A673 (cell line): ENCODE measurements at regions not wholly inside any gene's neighbourhood (a gene's known extent, or its start where the extent isn't known, plus 50 kb on each side); places are given as distances from the start of the nearest gene placed in this dataset.

ENCODE experiments used
- BruUV-seq: library from RNA; stranded (reverse); fragments of 400-500 nt; replicated peaks from 2 replicates; lab custom pipeline; 2021; lab: Mats Ljungman, UMichigan
- CTCF ChIA-PET: fragments of 300-600 bp; sonication (Branson Sonifier 250); formaldehyde crosslinking; loops from one replicate; lab custom pipeline; 2022; ENCODE audit warnings: antibody characterized with exemption; lab: Charles Lee
- POLR2A ChIA-PET: fragments of 300-600 bp; sonication (Branson Sonifier 250); formaldehyde crosslinking; loops from one replicate; lab custom pipeline; 2022; ENCODE audit warnings: antibody characterized with exemption; ENCODE audit not compliant: low non-redundant PET; lab: Charles Lee
- DNase-seq: peaks from one replicate; pipeline ENCODE4 v3.0.0-alpha.2; 2015; ENCODE audit warnings: low spot score
- H3K27ac ChIP-seq: fragments of 200-600 bp; sonication (generic); 2 replicates; pipeline ENCODE4 v1.5.1; 2016; ENCODE audit warnings: mixed run types, low read depth, mild to moderate bottlenecking, mixed read lengths, antibody characterized with exemption, low read length; ENCODE audit not compliant: poor library complexity, severe bottlenecking
- H3K27me3 ChIP-seq: fragments of 200-600 bp; sonication (generic); replicated peaks from 2 replicates; pipeline ENCODE4 v1.6.1; 2017; ENCODE audit warnings: mixed run types, low read depth, mild to moderate bottlenecking, mixed read lengths, antibody characterized with exemption, low read length; ENCODE audit not compliant: insufficient read depth, poor library complexity
- H3K36me3 ChIP-seq: fragments of 200-600 bp; sonication (generic); 2 replicates; pipeline ENCODE4 v1.6.1; 2016; ENCODE audit warnings: mixed run types, mild to moderate bottlenecking, mixed read lengths, antibody characterized with exemption, low read length; ENCODE audit not compliant: insufficient read depth, poor library complexity, severe bottlenecking
- H3K4me1 ChIP-seq: fragments of 200-600 bp; sonication (generic); 2 replicates; pipeline ENCODE4 v1.6.1; 2017; ENCODE audit warnings: mixed run types, mild to moderate bottlenecking, mixed read lengths, antibody characterized with exemption, low read length; ENCODE audit not compliant: insufficient read depth, poor library complexity, severe bottlenecking
- H3K4me3 ChIP-seq: fragments of 200-600 bp; sonication (generic); 2 replicates; pipeline ENCODE4 v1.5.1; 2016; ENCODE audit warnings: low read depth, mixed run types, mild to moderate bottlenecking, mixed read lengths, low read length; ENCODE audit not compliant: poor library complexity, severe bottlenecking
- H3K9me3 ChIP-seq: fragments of 200-600 bp; sonication (generic); 2 replicates; pipeline ENCODE4 v1.6.1; 2016; ENCODE audit warnings: mixed run types, low read depth, mild to moderate bottlenecking, mixed read lengths, antibody characterized with exemption, low read length; ENCODE audit not compliant: poor library complexity, severe bottlenecking
- EZH2 ChIP-seq: fragments of 200-600 bp; sonication (generic); IDR thresholded peaks from 2 replicates; pipeline ENCODE4 v1.6.1; 2017; ENCODE audit warnings: borderline replicate concordance, low read depth, mild to moderate bottlenecking, mixed read lengths, antibody characterized with exemption, low read length; ENCODE audit not compliant: poor library complexity, severe bottlenecking
- intact Hi-C: fragments of 100-400 bp; cut with micrococcal nuclease; formaldehyde crosslinking; loops from one replicate; pipeline ENCODE4 v1.10.0; 2022; ENCODE audit not compliant: unreplicated experiment
- TF ChIP-seq, protein P1 (sequence below): fragments of 300-800, 200-600 bp; sonication (generic); conservative IDR thresholded peaks from 2 replicates; pipeline ENCODE4 v1.5.1; 2017; ENCODE audit warnings: low read depth, mild to moderate bottlenecking, antibody characterized with exemption, low read length, moderate library complexity, mixed read lengths

GRCh38 chr9:107685901-107686300, 196.3 kb upstream of the KLF4 start:
- intact Hi-C loops: no loop called here
- Histone ChIP-seq H3K9me3 (no peaks in the 10 kb centered on the region), H3K27ac (no peak overlapping the region), H3K4me3 (no peak overlapping the region), H3K27me3 (no peaks in the 10 kb centered on the region), H3K36me3 (no peaks in the 10 kb centered on the region), H3K4me1 (no peaks in the 10 kb centered on the region)
- ChIA-PET POLR2A (no interaction called here), CTCF (no interaction called here)
- BruUV-seq: no TSS peak
- DNase-seq: no peak
- no peak for TF ChIP-seq EZH2
- TF ChIP-seq, protein P1, sequence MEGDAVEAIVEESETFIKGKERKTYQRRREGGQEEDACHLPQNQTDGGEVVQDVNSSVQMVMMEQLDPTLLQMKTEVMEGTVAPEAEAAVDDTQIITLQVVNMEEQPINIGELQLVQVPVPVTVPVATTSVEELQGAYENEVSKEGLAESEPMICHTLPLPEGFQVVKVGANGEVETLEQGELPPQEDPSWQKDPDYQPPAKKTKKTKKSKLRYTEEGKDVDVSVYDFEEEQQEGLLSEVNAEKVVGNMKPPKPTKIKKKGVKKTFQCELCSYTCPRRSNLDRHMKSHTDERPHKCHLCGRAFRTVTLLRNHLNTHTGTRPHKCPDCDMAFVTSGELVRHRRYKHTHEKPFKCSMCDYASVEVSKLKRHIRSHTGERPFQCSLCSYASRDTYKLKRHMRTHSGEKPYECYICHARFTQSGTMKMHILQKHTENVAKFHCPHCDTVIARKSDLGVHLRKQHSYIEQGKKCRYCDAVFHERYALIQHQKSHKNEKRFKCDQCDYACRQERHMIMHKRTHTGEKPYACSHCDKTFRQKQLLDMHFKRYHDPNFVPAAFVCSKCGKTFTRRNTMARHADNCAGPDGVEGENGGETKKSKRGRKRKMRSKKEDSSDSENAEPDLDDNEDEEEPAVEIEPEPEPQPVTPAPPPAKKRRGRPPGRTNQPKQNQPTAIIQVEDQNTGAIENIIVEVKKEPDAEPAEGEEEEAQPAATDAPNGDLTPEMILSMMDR: no peak

DNA sequence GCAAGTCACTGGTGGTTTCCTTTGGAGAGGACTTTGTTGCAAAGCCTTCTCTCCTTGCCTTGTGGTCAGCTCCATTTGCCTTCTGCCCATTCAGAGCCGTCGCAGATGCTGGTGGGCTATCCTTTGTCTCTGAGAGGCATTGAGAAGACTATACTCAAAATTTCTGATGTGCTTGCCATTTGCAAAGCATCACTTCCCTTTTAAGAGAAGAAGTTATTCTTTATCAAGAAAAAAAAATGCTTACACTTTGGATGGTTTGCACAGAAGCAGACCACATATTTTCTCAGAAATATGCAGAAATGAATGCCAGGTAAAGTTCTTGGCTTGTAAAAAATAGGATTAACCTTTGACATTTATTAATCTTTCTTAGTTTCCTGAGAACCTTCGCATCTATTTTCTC, 195.8 kb upstream of the KLF4 start:
- TF ChIP-seq EZH2: no peak
- CTCF ChIA-PET: no interaction called here

GRCh38 chr9:107684224-107684623, 194.7 kb upstream of the KLF4 start:
- CTCF ChIA-PET: no interaction called here
- no peaks in the 10 kb centered on the region for H3K27me3 ChIP-seq
- no peaks in the 10 kb centered on the region for H3K9me3 ChIP-seq
- no peak for DNase-seq
- POLR2A ChIA-PET: no interaction called here
- TF ChIP-seq, protein P1: no peak
- TF ChIP-seq EZH2: no peak
- H3K4me3 ChIP-seq: no peak overlapping the region
- intact Hi-C loops: no loop called here
- no peaks in the 10 kb centered on the region for H3K36me3 ChIP-seq
- H3K4me1 ChIP-seq: no peaks in the 10 kb centered on the region
- BruUV-seq: no TSS peak
- no peak overlapping the region for H3K27ac ChIP-seq

More for the DNA sequence above, 195.8 kb upstream of the KLF4 start:
- no peak overlapping the region for H3K27ac ChIP-seq
- no peaks in the 10 kb centered on the region for H3K36me3 ChIP-seq
- H3K9me3 ChIP-seq: no peaks in the 10 kb centered on the region
- BruUV-seq: no TSS peak
- no peak for DNase-seq
- no peaks in the 10 kb centered on the region for H3K27me3 ChIP-seq
- no peaks in the 10 kb centered on the region for H3K4me1 ChIP-seq
- POLR2A ChIA-PET: no interaction called here
- intact Hi-C loops: no loop called here
- H3K4me3 ChIP-seq: no peak overlapping the region

- Histone ChIP-seq H3K27ac (no peak overlapping the region), H3K36me3 (no peaks in the 10 kb centered on the region), H3K4me3 (no peak overlapping the region), H3K4me1 (no peaks in the 10 kb centered on the region), H3K27me3 (no peaks in the 10 kb centered on the region), H3K9me3 (no peaks in the 10 kb centered on the region)
- DNase-seq: no peak
- BruUV-seq: no TSS peak
- ChIA-PET CTCF (no interaction called here), POLR2A (no interaction called here)
- TF ChIP-seq, protein P1: no peak
- TF ChIP-seq EZH2: no peak
- intact Hi-C loops: no loop called here
These were observed 194.0 kb upstream of the KLF4 start for GRCh38 chr9:107683566-107683965.
